ENCODE measurements at regions not wholly inside any gene's neighbourhood (a gene's known extent, or its start where the extent isn't known, plus 50 kb on each side); places are given as distances from the start of the nearest gene placed in this dataset.

DNA sequence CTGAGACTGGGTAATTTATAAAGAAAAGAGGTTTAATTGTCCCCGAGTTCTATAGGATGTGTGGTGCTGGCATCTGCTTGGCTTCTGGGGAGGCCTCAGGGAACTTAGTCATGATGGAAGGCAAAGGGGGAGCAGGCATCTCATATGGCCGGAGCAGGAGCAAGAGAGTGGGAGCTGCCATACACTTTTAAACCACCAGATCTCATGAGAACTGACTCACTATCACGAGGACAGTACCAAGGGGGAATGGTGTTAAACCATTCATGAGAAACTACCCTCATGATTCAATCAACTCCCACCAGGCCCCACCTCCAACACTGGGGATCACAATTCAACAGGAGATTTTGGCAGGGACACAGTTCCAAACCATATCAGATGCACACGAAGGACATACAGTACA lies 199.9 kb upstream of the DPP6 start:
- TF ChIP-seq, protein P1, sequence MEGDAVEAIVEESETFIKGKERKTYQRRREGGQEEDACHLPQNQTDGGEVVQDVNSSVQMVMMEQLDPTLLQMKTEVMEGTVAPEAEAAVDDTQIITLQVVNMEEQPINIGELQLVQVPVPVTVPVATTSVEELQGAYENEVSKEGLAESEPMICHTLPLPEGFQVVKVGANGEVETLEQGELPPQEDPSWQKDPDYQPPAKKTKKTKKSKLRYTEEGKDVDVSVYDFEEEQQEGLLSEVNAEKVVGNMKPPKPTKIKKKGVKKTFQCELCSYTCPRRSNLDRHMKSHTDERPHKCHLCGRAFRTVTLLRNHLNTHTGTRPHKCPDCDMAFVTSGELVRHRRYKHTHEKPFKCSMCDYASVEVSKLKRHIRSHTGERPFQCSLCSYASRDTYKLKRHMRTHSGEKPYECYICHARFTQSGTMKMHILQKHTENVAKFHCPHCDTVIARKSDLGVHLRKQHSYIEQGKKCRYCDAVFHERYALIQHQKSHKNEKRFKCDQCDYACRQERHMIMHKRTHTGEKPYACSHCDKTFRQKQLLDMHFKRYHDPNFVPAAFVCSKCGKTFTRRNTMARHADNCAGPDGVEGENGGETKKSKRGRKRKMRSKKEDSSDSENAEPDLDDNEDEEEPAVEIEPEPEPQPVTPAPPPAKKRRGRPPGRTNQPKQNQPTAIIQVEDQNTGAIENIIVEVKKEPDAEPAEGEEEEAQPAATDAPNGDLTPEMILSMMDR (conservative IDR thresholded peaks at IDR 0.05; ENCODE audit: low read depth, low read length), result no peak
- TF ChIP-seq POLR2A (IDR thresholded peaks at IDR 0.05; ENCODE audit: low read depth, low read length) (no peak), SMC3 (IDR thresholded peaks at IDR 0.05; ENCODE audit: low read depth, low read length) (no peak), BHLHE40 (IDR thresholded peaks at IDR 0.05; ENCODE audit: low read depth, low read length) (no peak), RAD21 (IDR thresholded peaks at IDR 0.05; ENCODE audit: low read length) (no peak), RCOR1 (IDR thresholded peaks at IDR 0.05; ENCODE audit: insufficient replicate concordance, low read length) (no peak)
- TF ChIP-seq, protein P2, sequence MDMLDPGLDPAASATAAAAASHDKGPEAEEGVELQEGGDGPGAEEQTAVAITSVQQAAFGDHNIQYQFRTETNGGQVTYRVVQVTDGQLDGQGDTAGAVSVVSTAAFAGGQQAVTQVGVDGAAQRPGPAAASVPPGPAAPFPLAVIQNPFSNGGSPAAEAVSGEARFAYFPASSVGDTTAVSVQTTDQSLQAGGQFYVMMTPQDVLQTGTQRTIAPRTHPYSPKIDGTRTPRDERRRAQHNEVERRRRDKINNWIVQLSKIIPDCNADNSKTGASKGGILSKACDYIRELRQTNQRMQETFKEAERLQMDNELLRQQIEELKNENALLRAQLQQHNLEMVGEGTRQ (IDR thresholded peaks at IDR 0.05; ENCODE audit: low read depth, low read length), result no peak
